ENCODE measurements at regions not wholly inside any gene's neighbourhood (a gene's known extent, or its start where the extent isn't known, plus 50 kb on each side); places are given as distances from the start of the nearest gene placed in this dataset.

DNA sequence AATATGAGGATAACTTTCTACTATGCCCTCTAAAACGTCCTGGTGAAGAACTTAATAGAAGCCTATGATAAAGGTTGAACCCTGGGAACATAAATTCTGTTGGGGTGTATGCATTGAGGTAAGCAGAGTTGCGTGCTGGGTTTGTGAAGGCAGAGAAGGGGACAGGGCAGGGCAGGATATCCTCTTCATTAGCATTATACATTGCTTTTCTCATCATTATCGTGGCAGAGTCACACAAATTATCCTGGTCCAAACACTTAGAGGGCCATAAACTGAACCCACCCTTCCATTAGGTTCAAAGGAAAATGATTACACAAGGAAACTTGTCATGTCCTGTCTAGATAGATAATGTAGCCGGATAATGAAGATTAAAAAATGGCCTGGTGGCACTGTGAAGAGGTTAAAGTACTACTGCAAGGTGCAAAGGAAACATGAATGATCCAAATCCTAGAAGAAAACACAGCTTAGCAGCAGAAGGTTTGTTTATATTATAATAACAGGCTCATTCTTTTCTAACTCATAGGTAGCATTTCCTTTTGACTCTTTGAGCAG, 189.1 kb downstream of the SPCS3 start:
- Histone ChIP-seq H3K36me3 (ENCODE audit: control insufficient read depth, insufficient read depth, low read length, severe bottlenecking) (no peaks in the 10 kb centered on the region), H3K4me1 (ENCODE audit: control insufficient read depth, insufficient read depth, low read length) (no peaks in the 10 kb centered on the region), H3K4me3 (ENCODE audit: low read length) (no peak overlapping the region), H3K27me3 (replicated peaks; ENCODE audit: control insufficient read depth, insufficient read depth, low read length) (no peaks in the 10 kb centered on the region), H3K9me3 (ENCODE audit: control insufficient read depth, low read length) (peaks cover 4% of the 10 kb centered on the region), H3K9ac (ENCODE audit: low read length) (no peak overlapping the region)
- no peak for DNase-seq (ENCODE audit: low read depth)

DNA sequence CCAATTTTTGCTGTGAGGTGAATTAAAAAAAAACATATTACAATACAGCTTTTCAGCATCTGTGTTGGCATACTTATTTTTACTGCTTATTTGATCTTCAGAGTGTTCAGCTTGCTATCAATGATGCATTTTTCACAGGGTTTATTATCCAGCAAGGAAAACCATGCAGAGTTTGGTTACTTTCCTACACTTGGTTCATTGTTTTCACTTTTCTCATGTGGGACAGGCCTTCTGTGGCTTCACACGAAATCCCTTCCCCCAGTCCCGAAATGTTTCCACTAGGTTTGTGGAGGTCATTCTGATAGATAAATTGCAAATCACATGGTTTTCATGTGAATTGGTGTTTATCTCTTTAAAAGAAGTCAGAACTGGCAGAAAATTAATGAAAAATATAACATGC, 205.8 kb downstream of the SPCS3 start:
- Histone ChIP-seq H3K36me3 (ENCODE audit: control insufficient read depth, insufficient read depth, low read length, severe bottlenecking) (no peaks in the 10 kb centered on the region), H3K9me3 (ENCODE audit: control insufficient read depth, low read length) (no peaks in the 10 kb centered on the region), H3K9ac (ENCODE audit: low read length) (no peak overlapping the region), H3K4me3 (ENCODE audit: low read length) (no peak overlapping the region), H3K27me3 (replicated peaks; ENCODE audit: control insufficient read depth, insufficient read depth, low read length) (no peaks in the 10 kb centered on the region), H3K4me1 (ENCODE audit: control insufficient read depth, insufficient read depth, low read length) (no peaks in the 10 kb centered on the region)
- DNase-seq (ENCODE audit: low read depth), result no peak

DNA sequence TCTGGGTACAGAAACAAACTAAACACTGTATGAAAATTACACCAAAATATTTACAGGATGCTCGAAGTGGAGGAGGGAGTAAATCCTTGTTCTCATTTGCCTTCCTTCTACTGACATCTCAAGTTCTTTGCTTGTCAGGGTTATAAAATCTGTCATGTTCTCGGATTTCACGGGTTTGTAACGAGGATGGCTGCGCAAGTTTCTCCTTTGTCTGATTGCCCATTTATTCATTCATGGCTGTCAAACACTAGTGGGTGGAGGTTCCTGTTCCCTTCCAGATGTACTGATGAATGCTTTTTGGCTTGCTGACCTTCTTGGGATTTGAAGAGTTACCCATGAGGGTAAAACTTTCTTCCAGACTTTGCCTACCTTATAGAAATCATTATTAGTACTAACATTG, 206.9 kb downstream of the SPCS3 start:
- H3K27me3 ChIP-seq (replicated peaks; ENCODE audit: control insufficient read depth, insufficient read depth, low read length), result no peaks in the 10 kb centered on the region
- no peak overlapping the region for H3K9ac ChIP-seq (ENCODE audit: low read length)
- H3K4me1 ChIP-seq (ENCODE audit: control insufficient read depth, insufficient read depth, low read length), result no peaks in the 10 kb centered on the region
- H3K9me3 ChIP-seq (ENCODE audit: control insufficient read depth, low read length), result no peaks in the 10 kb centered on the region
- DNase-seq (ENCODE audit: low read depth), result no peak
- no peaks in the 10 kb centered on the region for H3K36me3 ChIP-seq (ENCODE audit: control insufficient read depth, insufficient read depth, low read length, severe bottlenecking)
- no peak overlapping the region for H3K4me3 ChIP-seq (ENCODE audit: low read length)

DNA sequence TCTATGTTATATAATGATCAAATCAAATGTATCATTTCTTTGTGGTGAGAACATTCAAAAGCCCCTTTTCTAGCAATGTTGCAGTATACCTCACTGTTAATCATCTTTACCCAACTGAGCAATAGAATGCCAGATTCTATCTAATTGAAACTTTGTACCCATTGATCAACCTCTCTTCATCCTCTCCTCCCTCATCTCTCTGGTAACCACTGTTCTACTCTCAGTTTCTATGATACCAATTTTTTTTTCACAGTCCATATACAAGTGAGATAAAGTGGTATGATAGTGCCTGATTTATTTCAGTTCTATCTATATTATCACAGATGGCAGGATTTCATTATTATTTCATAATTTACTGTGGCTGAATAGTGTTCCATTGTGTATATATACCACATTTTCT, 209.8 kb downstream of the SPCS3 start:
- Histone ChIP-seq H3K9ac (ENCODE audit: low read length) (no peak overlapping the region), H3K36me3 (ENCODE audit: control insufficient read depth, insufficient read depth, low read length, severe bottlenecking) (no peaks in the 10 kb centered on the region), H3K27me3 (replicated peaks; ENCODE audit: control insufficient read depth, insufficient read depth, low read length) (no peaks in the 10 kb centered on the region), H3K4me1 (ENCODE audit: control insufficient read depth, insufficient read depth, low read length) (no peaks in the 10 kb centered on the region), H3K9me3 (ENCODE audit: control insufficient read depth, low read length) (no peaks in the 10 kb centered on the region), H3K4me3 (ENCODE audit: low read length) (no peak overlapping the region)
- DNase-seq (ENCODE audit: low read depth), result no peak

DNA sequence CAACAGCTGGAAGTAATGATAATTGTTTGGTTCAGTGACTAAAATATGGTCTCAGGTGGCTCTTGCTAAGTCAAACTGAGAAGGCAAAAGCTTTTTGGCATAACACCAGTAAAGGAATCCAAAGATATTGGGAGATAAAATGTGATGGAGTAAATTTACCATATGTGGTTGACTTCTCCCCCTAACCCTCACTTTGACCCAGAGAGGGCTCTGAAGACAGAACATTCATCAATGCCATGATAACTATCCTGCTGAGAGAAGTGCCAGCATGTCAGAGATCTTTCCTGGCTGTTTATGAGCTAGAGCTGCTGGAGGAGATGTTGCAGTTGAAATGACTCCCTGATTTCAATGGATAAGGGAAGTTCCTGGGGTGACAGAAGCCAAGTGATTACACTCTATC, 213.4 kb downstream of the SPCS3 start:
- no peak overlapping the region for H3K9ac ChIP-seq (ENCODE audit: low read length)
- DNase-seq (ENCODE audit: low read depth), result no peak
- H3K9me3 ChIP-seq (ENCODE audit: control insufficient read depth, low read length), result no peaks in the 10 kb centered on the region
- no peak overlapping the region for H3K4me3 ChIP-seq (ENCODE audit: low read length)
- no peaks in the 10 kb centered on the region for H3K27me3 ChIP-seq (replicated peaks; ENCODE audit: control insufficient read depth, insufficient read depth, low read length)
- H3K4me1 ChIP-seq (ENCODE audit: control insufficient read depth, insufficient read depth, low read length), result no peaks in the 10 kb centered on the region
- no peaks in the 10 kb centered on the region for H3K36me3 ChIP-seq (ENCODE audit: control insufficient read depth, insufficient read depth, low read length, severe bottlenecking)

DNA sequence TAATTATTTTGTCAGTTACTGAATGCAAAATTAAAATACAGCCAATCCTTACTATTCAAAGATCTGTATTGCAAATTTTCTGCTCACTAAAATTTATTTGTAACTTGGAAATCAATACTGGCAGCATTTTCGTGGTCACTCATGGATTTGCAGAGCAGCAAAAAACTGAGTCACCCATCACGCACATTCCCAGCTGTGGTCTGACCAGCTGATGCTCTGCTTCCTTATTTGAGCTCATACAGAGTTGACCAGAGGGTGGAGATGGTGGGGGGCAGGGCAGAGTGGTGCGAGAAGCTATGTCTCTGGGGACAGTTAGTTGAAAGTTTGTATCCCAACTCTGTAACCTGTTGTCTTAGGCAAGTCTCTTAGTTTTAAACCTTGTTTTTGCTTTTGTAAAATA, 214.8 kb downstream of the SPCS3 start:
- DNase-seq (ENCODE audit: low read depth), result peak; percentile 70
- Histone ChIP-seq H3K9ac (ENCODE audit: low read length) (no peak overlapping the region), H3K4me3 (ENCODE audit: low read length) (no peak overlapping the region), H3K27me3 (replicated peaks; ENCODE audit: control insufficient read depth, insufficient read depth, low read length) (no peaks in the 10 kb centered on the region), H3K4me1 (ENCODE audit: control insufficient read depth, insufficient read depth, low read length) (peaks cover 6% of the 10 kb centered on the region), H3K36me3 (ENCODE audit: control insufficient read depth, insufficient read depth, low read length, severe bottlenecking) (no peaks in the 10 kb centered on the region), H3K9me3 (ENCODE audit: control insufficient read depth, low read length) (no peaks in the 10 kb centered on the region)

DNA sequence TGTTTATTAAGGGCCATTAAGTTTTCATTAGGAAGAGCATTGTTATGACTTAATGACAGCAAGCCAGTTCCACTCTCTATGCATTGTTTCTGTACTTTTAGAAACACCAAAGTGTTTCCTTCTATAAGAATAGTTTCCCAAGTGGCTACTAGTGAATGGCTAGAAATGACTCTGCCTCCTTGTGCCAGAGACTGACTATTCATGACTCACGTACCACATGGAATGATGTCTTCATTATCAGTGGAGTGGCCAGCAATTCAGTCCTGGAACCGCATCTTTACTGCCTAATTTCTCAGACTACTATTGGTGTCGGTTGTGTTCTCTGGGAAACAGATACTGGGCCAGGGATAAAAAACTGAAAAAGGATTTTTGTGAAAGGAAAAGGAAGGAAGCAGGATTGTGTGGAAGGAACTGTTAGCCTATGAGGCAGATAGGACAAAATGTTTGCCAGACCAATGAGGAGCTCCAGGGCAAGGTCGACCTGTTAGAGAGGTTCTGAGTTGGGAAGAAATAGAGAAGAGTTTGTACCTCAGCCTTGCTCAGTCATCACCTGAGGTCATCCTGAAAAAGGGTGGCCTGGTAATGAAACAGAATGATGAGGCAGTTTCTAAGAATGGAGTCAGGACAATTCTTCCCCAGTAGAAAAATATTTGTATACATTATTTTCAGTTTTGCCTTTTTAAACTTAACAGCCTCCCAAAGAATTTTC, 218.6 kb downstream of the SPCS3 start:
- Histone ChIP-seq H3K4me1 (ENCODE audit: control insufficient read depth, insufficient read depth, low read length) (peaks cover 6% of the 10 kb centered on the region), H3K27me3 (replicated peaks; ENCODE audit: control insufficient read depth, insufficient read depth, low read length) (no peaks in the 10 kb centered on the region), H3K36me3 (ENCODE audit: control insufficient read depth, insufficient read depth, low read length, severe bottlenecking) (no peaks in the 10 kb centered on the region), H3K9me3 (ENCODE audit: control insufficient read depth, low read length) (no peaks in the 10 kb centered on the region), H3K4me3 (ENCODE audit: low read length) (no peak overlapping the region), H3K9ac (ENCODE audit: low read length) (no peak overlapping the region)
- peak; percentile 67 for DNase-seq (ENCODE audit: low read depth)

DNA sequence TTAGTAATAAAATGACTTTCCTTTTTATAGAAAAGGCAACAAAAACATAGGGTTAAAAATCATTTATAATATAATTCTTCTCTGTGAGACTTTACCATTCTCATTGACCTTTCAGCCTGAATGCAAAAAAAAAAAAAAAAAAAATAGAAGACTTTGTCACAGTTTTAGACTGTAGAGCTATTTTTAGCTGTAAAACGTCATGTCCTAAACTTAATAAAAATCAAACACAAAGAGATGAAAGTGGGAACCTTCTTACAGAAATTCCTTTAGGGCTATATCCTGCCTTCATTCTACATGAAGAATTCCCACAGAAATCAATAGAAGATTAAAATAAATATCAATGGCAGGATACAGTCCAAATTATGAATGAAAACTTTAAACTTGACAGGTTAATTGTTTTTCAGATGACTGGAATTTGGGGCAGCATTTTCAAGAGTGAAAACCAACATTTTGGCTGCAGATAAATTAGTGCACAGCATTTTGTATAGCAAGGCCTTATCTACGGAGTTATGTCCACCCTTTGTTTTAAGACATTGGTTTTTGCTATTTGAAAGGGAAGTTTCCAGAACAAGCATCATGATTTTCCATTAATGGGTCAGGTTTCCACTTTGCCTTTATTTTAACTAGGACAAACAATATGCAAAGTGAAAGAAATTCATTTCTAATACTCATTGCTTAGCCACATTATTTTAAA, 219.5 kb downstream of the SPCS3 start:
- no peaks in the 10 kb centered on the region for H3K9me3 ChIP-seq (ENCODE audit: control insufficient read depth, low read length)
- no peaks in the 10 kb centered on the region for H3K36me3 ChIP-seq (ENCODE audit: control insufficient read depth, insufficient read depth, low read length, severe bottlenecking)
- H3K4me1 ChIP-seq (ENCODE audit: control insufficient read depth, insufficient read depth, low read length), result peaks cover 6% of the 10 kb centered on the region
- H3K4me3 ChIP-seq (ENCODE audit: low read length), result no peak overlapping the region
- H3K27me3 ChIP-seq (replicated peaks; ENCODE audit: control insufficient read depth, insufficient read depth, low read length), result no peaks in the 10 kb centered on the region
- no peak overlapping the region for H3K9ac ChIP-seq (ENCODE audit: low read length)
- DNase-seq (ENCODE audit: low read depth), result no peak

DNA sequence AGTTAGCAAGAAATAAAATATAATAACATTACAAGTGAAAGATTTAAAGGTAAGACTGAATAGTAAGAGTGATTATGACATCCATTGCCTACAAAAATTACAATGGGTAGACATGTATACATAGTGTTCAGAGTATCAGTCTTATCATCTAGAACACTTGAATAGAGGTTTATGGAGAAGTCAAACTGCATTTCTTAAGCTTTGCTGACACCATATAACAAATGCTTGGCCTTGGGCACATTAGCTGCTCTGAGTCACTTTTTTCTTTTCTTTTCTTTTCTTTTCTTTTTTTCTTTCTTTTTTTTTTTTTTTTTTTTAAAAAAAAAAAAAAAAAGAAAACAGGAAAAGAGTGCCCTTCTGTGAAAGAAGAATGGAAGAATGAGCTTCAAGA, 220.0 kb downstream of the SPCS3 start:
- Histone ChIP-seq H3K27me3 (replicated peaks; ENCODE audit: control insufficient read depth, insufficient read depth, low read length) (no peaks in the 10 kb centered on the region), H3K36me3 (ENCODE audit: control insufficient read depth, insufficient read depth, low read length, severe bottlenecking) (no peaks in the 10 kb centered on the region), H3K4me3 (ENCODE audit: low read length) (no peak overlapping the region), H3K4me1 (ENCODE audit: control insufficient read depth, insufficient read depth, low read length) (peaks cover 6% of the 10 kb centered on the region), H3K9ac (ENCODE audit: low read length) (no peak overlapping the region), H3K9me3 (ENCODE audit: control insufficient read depth, low read length) (no peaks in the 10 kb centered on the region)
- DNase-seq (ENCODE audit: low read depth), result peak; percentile 23

DNA sequence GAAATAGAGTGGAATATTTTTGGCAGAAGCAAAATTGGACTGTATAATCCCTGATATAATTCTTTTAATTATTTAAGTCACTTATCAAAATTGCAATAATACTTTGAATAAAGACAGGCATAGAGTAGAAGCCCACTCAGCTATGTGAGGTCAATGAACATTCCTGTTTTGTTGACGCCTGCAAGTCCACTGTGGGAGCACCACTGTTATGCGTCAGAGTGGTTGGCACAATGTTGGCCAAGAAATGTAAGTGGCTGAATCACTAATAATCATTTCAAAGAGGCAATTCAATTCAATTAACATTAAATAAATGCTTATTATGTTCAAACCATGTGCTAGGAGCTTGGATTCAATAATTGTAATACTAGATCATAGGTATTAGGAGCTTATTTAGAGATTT, 221.0 kb downstream of the SPCS3 start:
- no peak for DNase-seq (ENCODE audit: low read depth)
- H3K4me3 ChIP-seq (ENCODE audit: low read length), result no peak overlapping the region
- no peaks in the 10 kb centered on the region for H3K36me3 ChIP-seq (ENCODE audit: control insufficient read depth, insufficient read depth, low read length, severe bottlenecking)
- H3K9ac ChIP-seq (ENCODE audit: low read length), result no peak overlapping the region
- no peaks in the 10 kb centered on the region for H3K27me3 ChIP-seq (replicated peaks; ENCODE audit: control insufficient read depth, insufficient read depth, low read length)
- H3K9me3 ChIP-seq (ENCODE audit: control insufficient read depth, low read length), result no peaks in the 10 kb centered on the region
- H3K4me1 ChIP-seq (ENCODE audit: control insufficient read depth, insufficient read depth, low read length), result peaks cover 6% of the 10 kb centered on the region

DNA sequence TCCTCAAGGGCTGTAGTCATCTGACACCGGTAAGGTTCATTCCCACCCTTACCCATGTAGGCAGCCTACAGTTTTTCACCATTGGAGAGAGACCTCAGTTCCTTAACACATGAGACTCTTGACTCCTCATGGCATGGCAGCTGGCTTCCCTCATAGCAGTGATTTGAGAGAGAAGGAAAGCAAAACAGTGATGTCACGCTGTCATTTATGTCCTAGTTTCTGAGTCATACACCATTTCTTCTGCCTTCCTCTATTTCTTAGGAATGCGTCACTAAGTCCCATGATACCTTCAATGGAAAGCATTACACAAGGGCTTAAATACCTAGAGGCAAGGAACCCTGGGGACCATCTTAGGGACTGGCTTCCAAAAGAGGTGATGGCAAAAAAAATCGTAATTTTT, 226.1 kb downstream of the SPCS3 start:
- DNase-seq (ENCODE audit: low read depth), result no peak

More for the DNA sequence above, 226.1 kb downstream of the SPCS3 start:
- Histone ChIP-seq H3K9ac (ENCODE audit: low read length) (no peak overlapping the region), H3K27me3 (replicated peaks; ENCODE audit: control insufficient read depth, insufficient read depth, low read length) (no peaks in the 10 kb centered on the region), H3K9me3 (ENCODE audit: control insufficient read depth, low read length) (no peaks in the 10 kb centered on the region), H3K4me3 (ENCODE audit: low read length) (no peak overlapping the region), H3K36me3 (ENCODE audit: control insufficient read depth, insufficient read depth, low read length, severe bottlenecking) (no peaks in the 10 kb centered on the region), H3K4me1 (ENCODE audit: control insufficient read depth, insufficient read depth, low read length) (peaks cover 12% of the 10 kb centered on the region)

Measured in adipocyte (in vitro differentiated cells).